AG09309 (cell line): ENCODE measurements at regions not wholly inside any gene's neighbourhood (a gene's known extent, or its start where the extent isn't known, plus 50 kb on each side); places are given as distances from the start of the nearest gene placed in this dataset.
"Not testable (repeated sequence)": the region's sequence is repeated elsewhere in the genome, so short reads cannot be mapped to it uniquely, and the experiment has no call there.

ENCODE experiments used
- DNase-seq: peaks from one replicate; pipeline ENCODE4 v3.0.0-alpha.2; 2010; ENCODE audit warnings: low read depth
- H3K4me3 ChIP-seq: 2 replicates; pipeline ENCODE4 v1.5.1; 2011; ENCODE audit warnings: mild to moderate bottlenecking, low read depth, low read length, moderate library complexity; ENCODE audit not compliant: control insufficient read depth
- TF ChIP-seq, protein P1 (sequence below): IDR thresholded peaks from 2 replicates; pipeline ENCODE4 v1.5.1; 2011; ENCODE audit warnings: mild to moderate bottlenecking, low read depth, low read length, inconsistent platforms; ENCODE audit not compliant: insufficient read depth, control insufficient read depth; ENCODE audit errors: missing control alignments

DNA sequence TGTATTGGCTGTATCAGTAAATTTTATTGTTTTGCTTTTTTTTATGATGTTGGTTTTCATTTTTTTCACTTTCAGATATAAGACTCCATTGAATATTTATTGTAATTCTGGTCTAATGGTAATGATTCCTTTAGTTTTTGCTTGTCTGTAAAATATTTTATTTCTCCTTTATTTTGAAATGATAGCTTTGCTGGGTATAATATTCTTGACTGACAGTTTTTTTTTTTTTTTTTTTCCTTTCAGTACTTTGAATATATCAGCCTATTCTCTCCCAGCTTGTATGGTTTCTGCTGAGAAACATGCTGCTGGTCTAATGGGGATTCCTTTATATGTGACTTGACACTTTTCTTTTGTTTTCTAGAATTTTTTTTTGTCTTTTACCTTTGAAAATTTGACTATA lies 195.1 kb upstream of the SLC38A2 start:
- TF ChIP-seq, protein P1, sequence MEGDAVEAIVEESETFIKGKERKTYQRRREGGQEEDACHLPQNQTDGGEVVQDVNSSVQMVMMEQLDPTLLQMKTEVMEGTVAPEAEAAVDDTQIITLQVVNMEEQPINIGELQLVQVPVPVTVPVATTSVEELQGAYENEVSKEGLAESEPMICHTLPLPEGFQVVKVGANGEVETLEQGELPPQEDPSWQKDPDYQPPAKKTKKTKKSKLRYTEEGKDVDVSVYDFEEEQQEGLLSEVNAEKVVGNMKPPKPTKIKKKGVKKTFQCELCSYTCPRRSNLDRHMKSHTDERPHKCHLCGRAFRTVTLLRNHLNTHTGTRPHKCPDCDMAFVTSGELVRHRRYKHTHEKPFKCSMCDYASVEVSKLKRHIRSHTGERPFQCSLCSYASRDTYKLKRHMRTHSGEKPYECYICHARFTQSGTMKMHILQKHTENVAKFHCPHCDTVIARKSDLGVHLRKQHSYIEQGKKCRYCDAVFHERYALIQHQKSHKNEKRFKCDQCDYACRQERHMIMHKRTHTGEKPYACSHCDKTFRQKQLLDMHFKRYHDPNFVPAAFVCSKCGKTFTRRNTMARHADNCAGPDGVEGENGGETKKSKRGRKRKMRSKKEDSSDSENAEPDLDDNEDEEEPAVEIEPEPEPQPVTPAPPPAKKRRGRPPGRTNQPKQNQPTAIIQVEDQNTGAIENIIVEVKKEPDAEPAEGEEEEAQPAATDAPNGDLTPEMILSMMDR: no peak
- DNase-seq: no peak
- H3K4me3 ChIP-seq: no peak overlapping the region

DNA sequence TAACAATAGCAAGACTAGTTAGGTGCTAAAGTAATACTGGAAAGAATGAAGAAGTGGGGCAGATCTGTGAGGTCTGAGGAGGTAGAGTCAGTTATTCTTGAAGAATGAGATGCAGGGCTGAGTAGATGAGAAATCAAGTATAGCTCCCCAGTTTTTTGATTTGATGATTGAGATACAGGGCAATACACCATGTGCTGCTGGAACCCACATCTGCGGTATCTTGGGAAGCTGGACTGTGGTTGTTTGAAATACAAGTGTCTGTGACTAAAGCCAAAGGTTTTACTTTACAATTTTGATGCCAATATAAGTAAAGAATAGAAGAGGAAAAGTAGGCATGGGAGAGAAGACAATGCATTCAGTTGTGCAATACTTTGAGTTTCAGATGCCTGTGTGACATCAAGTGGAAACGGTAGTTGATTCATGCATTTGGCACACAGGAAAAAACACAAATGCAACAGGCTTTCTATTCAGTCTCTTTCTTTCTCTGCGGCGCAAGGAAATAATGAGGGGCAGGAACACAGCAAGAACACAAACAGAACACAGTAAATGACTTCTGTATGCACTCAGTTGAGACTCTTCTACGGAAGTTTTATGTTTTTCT lies 190.2 kb upstream of the SLC38A2 start:
- H3K4me3 ChIP-seq: no peak overlapping the region
- TF ChIP-seq, protein P1: no peak
- DNase-seq: peak; percentile 70

GRCh38 chr12:46561769-46562624 lies 189.4 kb upstream of the SLC38A2 start:
- DNase-seq, H3K4me3 ChIP-seq: not testable (repeated sequence)

GRCh38 chr12:46560874-46561273 lies 188.3 kb upstream of the SLC38A2 start:
- DNase-seq: no peak
- TF ChIP-seq, protein P1: no peak
- H3K4me3 ChIP-seq: no peak overlapping the region

DNA sequence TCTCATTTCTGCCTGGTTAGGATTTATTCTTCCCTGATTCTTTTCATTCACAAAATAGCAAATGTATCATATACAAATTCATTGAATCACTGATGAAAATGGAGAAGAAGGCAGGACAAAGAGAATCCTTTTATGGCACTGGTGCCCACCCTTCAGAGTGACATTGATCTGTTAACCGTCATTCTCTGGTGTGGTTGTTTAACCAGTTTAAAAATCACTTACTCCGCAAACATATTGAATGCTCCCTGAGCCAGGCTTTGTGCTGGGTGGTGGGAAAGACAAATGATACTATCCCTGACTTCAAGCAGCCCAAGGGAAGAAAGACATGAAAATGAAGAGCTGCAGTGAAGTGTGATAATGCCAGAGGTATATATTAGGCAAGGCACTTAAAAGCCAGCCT lies 187.5 kb upstream of the SLC38A2 start:
- TF ChIP-seq, protein P1: no peak
- no peak for DNase-seq
- no peak overlapping the region for H3K4me3 ChIP-seq

DNA sequence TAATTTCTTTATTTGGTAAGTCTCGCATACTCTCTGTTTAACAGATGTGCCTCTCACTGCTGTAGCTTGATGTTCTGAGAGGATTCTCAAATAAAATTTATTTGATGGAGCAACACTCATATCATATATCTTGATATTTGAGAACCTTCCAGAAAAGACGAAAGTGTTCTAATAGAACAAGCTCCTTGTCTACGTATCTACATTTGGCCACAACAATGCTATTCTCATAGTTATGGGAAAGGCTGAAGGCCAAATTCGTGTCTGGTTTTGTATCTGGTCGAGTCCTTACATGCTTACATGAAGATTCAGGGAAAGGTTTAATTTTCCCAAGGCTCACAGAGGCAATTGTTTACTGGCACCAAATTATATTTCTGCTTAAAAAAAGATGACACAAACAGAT lies 186.7 kb upstream of the SLC38A2 start:
- no peak overlapping the region for H3K4me3 ChIP-seq
- TF ChIP-seq, protein P1: no peak
- peak; percentile 80 for DNase-seq

- DNase-seq: no peak
- no peak overlapping the region for H3K4me3 ChIP-seq
- TF ChIP-seq, protein P1: no peak
Observed at GRCh38 chr12:46558677-46559076, 186.1 kb upstream of the SLC38A2 start.
